ENCODE measurements at regions not wholly inside any gene's neighbourhood (a gene's known extent, or its start where the extent isn't known, plus 50 kb on each side); places are given as distances from the start of the nearest gene placed in this dataset.

GRCh38 chr12:94031763-94032162 is 116.6 kb upstream of the PLXNC1 start:
- TF ChIP-seq CTCF (conservative IDR thresholded peaks at IDR 0.05; ENCODE audit: low read length) (no peak), EZH2phosphoT487 (IDR thresholded peaks at IDR 0.05; ENCODE audit: borderline replicate concordance) (no peak)

Measured in Loucy (cell line).